ENCODE measurements at regions not wholly inside any gene's neighbourhood (a gene's known extent, or its start where the extent isn't known, plus 50 kb on each side); places are given as distances from the start of the nearest gene placed in this dataset.

DNA sequence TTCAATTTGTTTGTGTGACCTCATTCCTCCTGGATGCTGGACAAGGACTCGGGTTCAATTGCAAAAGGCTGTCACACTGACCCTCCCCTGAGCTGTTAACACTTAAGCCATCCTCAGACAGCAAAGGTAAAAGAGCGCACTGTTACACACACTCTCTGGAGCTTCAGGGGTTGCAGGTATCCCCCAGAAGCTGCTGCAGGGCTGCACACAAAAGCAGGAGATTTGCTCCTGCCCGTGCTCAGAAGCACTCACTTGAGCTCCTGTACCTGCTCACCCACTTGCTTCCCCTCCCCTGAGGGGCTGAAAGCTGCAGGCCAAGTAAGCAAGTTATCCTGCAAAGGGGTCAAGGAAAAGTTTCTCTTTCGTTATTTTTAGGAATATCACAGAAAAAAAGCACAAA, 886.2 kb upstream of the ZWINT start:
- no peak for TF ChIP-seq CTCF (IDR thresholded peaks at IDR 0.05; ENCODE audit: insufficient read depth in 1 of 2, low read depth in 1 of 2, low read length in 1 of 2, severe bottlenecking in 1 of 2, unreplicated experiment in 1 of 2)
- H3K27me3 ChIP-seq (replicated peaks; ENCODE audit: control insufficient read depth, insufficient read depth, low read length): no peaks in the 10 kb centered on the region
- no peak for DNase-seq
- no peak overlapping the region for H3K4me3 Mint-ChIP-seq (ENCODE audit: unreplicated experiment)
- H3K27ac Mint-ChIP-seq (ENCODE audit: unreplicated experiment): no peak overlapping the region
- H3K4me1 ChIP-seq: no peaks in the 10 kb centered on the region
- no peaks in the 10 kb centered on the region for H3K36me3 Mint-ChIP-seq (ENCODE audit: insufficient read depth, unreplicated experiment)
- no peaks in the 10 kb centered on the region for H3K4me1 Mint-ChIP-seq (ENCODE audit: low read depth, unreplicated experiment)
- H3K36me3 ChIP-seq (ENCODE audit: control insufficient read depth, insufficient read depth, low read length): no peaks in the 10 kb centered on the region
- BruUV-seq (replicated peaks): no TSS peak
- H3K9me3 ChIP-seq: no peaks in the 10 kb centered on the region
- intact Hi-C loops (cut with micrococcal nuclease; ENCODE audit: unreplicated experiment): no loop called here
- ChIA-PET POLR2A (no interaction called here), CTCF (no interaction called here)
- no peaks in the 10 kb centered on the region for H3K27me3 Mint-ChIP-seq (ENCODE audit: insufficient read depth, unreplicated experiment)
- no peak overlapping the region for H3K4me3 ChIP-seq (ENCODE audit: low read depth, low read length)
- peaks cover 9% of the 10 kb centered on the region for H3K9me3 Mint-ChIP-seq (ENCODE audit: unreplicated experiment)

- TF ChIP-seq CTCF (IDR thresholded peaks at IDR 0.05; ENCODE audit: insufficient read depth in 1 of 2, low read depth in 1 of 2, low read length in 1 of 2, severe bottlenecking in 1 of 2, unreplicated experiment in 1 of 2): no peak
- Mint-ChIP-seq H3K36me3 (ENCODE audit: insufficient read depth, unreplicated experiment) (no peaks in the 10 kb centered on the region), H3K4me3 (ENCODE audit: unreplicated experiment) (no peak overlapping the region), H3K27ac (ENCODE audit: unreplicated experiment) (no peak overlapping the region), H3K9me3 (ENCODE audit: unreplicated experiment) (peaks cover 25% of the 10 kb centered on the region), H3K4me1 (ENCODE audit: low read depth, unreplicated experiment) (no peaks in the 10 kb centered on the region), H3K27me3 (ENCODE audit: insufficient read depth, unreplicated experiment) (peaks cover 3% of the 10 kb centered on the region)
- Histone ChIP-seq H3K9me3 (peaks cover 7% of the 10 kb centered on the region; the same call in 1 of the 2 replicates), H3K4me1 (no peaks in the 10 kb centered on the region), H3K27me3 (replicated peaks; ENCODE audit: control insufficient read depth, insufficient read depth, low read length) (no peaks in the 10 kb centered on the region), H3K4me3 (ENCODE audit: low read depth, low read length) (no peak overlapping the region), H3K36me3 (ENCODE audit: control insufficient read depth, insufficient read depth, low read length) (no peaks in the 10 kb centered on the region)
- intact Hi-C loops (cut with micrococcal nuclease; ENCODE audit: unreplicated experiment): no loop called here
- ChIA-PET POLR2A (no interaction called here), CTCF (no interaction called here)
- no TSS peak for BruUV-seq (replicated peaks)
- no peak for DNase-seq
Measured at GRCh38 chr10:57225920-57226319, 864.9 kb upstream of the ZWINT start.

- CTCF ChIA-PET: no interaction called here
Measured at GRCh38 chr10:57224811-57225210, 863.8 kb upstream of the ZWINT start.

More at GRCh38 chr10:57224811-57225210, 863.8 kb upstream of the ZWINT start:
- H3K9me3 ChIP-seq: peaks cover 2% of the 10 kb centered on the region; the same call in 1 of the 2 replicates
- Mint-ChIP-seq H3K4me1 (ENCODE audit: low read depth, unreplicated experiment) (no peaks in the 10 kb centered on the region), H3K36me3 (ENCODE audit: insufficient read depth, unreplicated experiment) (no peaks in the 10 kb centered on the region), H3K27me3 (ENCODE audit: insufficient read depth, unreplicated experiment) (peaks cover 3% of the 10 kb centered on the region), H3K4me3 (ENCODE audit: unreplicated experiment) (no peak overlapping the region), H3K27ac (ENCODE audit: unreplicated experiment) (no peak overlapping the region), H3K9me3 (ENCODE audit: unreplicated experiment) (peaks cover 14% of the 10 kb centered on the region)
- no peaks in the 10 kb centered on the region for H3K4me1 ChIP-seq
- intact Hi-C loops (cut with micrococcal nuclease; ENCODE audit: unreplicated experiment): no loop called here
- DNase-seq: no peak
- no peak overlapping the region for H3K4me3 ChIP-seq (ENCODE audit: low read depth, low read length)
- POLR2A ChIA-PET: no interaction called here
- no TSS peak for BruUV-seq (replicated peaks)
- TF ChIP-seq CTCF (IDR thresholded peaks at IDR 0.05; ENCODE audit: insufficient read depth in 1 of 2, low read depth in 1 of 2, low read length in 1 of 2, severe bottlenecking in 1 of 2, unreplicated experiment in 1 of 2): no peak
- no peaks in the 10 kb centered on the region for H3K36me3 ChIP-seq (ENCODE audit: control insufficient read depth, insufficient read depth, low read length)
- H3K27me3 ChIP-seq (replicated peaks; ENCODE audit: control insufficient read depth, insufficient read depth, low read length): no peaks in the 10 kb centered on the region

Data from Caco-2 (cell line).